Naive B cell (primary cell): ENCODE measurements at regions not wholly inside any gene's neighbourhood (a gene's known extent, or its start where the extent isn't known, plus 50 kb on each side); places are given as distances from the start of the nearest gene placed in this dataset.
"Not testable (repeated sequence)": the region's sequence is repeated elsewhere in the genome, so short reads cannot be mapped to it uniquely, and the experiment has no call there.

Experiments
- ATAC-seq, 2 donors: fragments of 150-1000 bp; cut with Tn5 transposase; 2 replicates each; pipeline ENCODE4 v1.10.0; 2021; ENCODE audit warnings: low read depth in 2 of 2, mild to moderate bottlenecking in 2 of 2, moderate library complexity in 2 of 2
- DNase-seq: peaks from one replicate; pipeline ENCODE4 v3.0.0; 2022
- H3K27ac Mint-ChIP-seq, 6 donors: one replicate each; pipeline ENCODE4 v1.8.0; 2020 to 2022; ENCODE audit warnings: mild to moderate bottlenecking in 6 of 6, mixed read lengths in 6 of 6, moderate library complexity in 5 of 6, inconsistent platforms in 2 of 6
- H3K27me3 Mint-ChIP-seq, 3 donors: one replicate each; pipeline ENCODE4 v1.8.0; 2021 to 2022; ENCODE audit warnings: mixed read lengths in 3 of 3, mild to moderate bottlenecking in 1 of 3
- H3K36me3 Mint-ChIP-seq, 2 donors: one replicate each; pipeline ENCODE4 v1.8.0; 2020 to 2022; ENCODE audit warnings: mixed read lengths in 2 of 2, inconsistent platforms in 1 of 2, mild to moderate bottlenecking in 1 of 2
- H3K4me1 Mint-ChIP-seq, 3 donors: one replicate each; pipeline ENCODE4 v1.8.0; 2020 to 2022; ENCODE audit warnings: mixed read lengths in 3 of 3, inconsistent platforms in 1 of 3, mild to moderate bottlenecking in 1 of 3, moderate library complexity in 1 of 3
- H3K4me3 Mint-ChIP-seq, 8 donors: one replicate each; pipeline ENCODE4 v1.8.0; 2020 to 2022; ENCODE audit warnings: mild to moderate bottlenecking in 8 of 8, mixed read lengths in 8 of 8, moderate library complexity in 8 of 8, inconsistent platforms in 2 of 8
- H3K9me3 Mint-ChIP-seq, 7 donors: one replicate each; pipeline ENCODE4 v1.8.0; 2020 to 2022; ENCODE audit warnings: mixed read lengths in 7 of 7, mild to moderate bottlenecking in 5 of 7, inconsistent platforms in 2 of 7, moderate library complexity in 1 of 7

- Mint-ChIP-seq H3K9me3 (peaks cover 0 to 9% (median 4%) of the 10 kb centered on the region in 7 donors), H3K27ac (no peak overlapping the region)
Observed at GRCh38 chr2:185466915-185467314, 271.7 kb upstream of the FSIP2 start.

GRCh38 chr2:185471441-185471840 lies 267.2 kb upstream of the FSIP2 start:
- H3K36me3 Mint-ChIP-seq, result no peaks in the 10 kb centered on the region
- ATAC-seq, result no peak
- peaks cover 0 to 5% (median 0%) of the 10 kb centered on the region in 7 donors for H3K9me3 Mint-ChIP-seq
- no peak overlapping the region for H3K4me3 Mint-ChIP-seq
- H3K27ac Mint-ChIP-seq, result no peak overlapping the region
- DNase-seq, result no peak
- no peaks in the 10 kb centered on the region for H3K27me3 Mint-ChIP-seq
- no peaks in the 10 kb centered on the region for H3K4me1 Mint-ChIP-seq

More at GRCh38 chr2:185466915-185467314, 271.7 kb upstream of the FSIP2 start:
- H3K36me3 Mint-ChIP-seq, result no peaks in the 10 kb centered on the region
- DNase-seq (no peak), ATAC-seq (no peak)
- no peaks in the 10 kb centered on the region for H3K4me1 Mint-ChIP-seq
- H3K4me3 Mint-ChIP-seq, result no peak overlapping the region
- no peaks in the 10 kb centered on the region for H3K27me3 Mint-ChIP-seq

- no peak overlapping the region for H3K4me3 Mint-ChIP-seq
- DNase-seq, result no peak
- ATAC-seq, result no peak
- H3K36me3 Mint-ChIP-seq, result no peaks in the 10 kb centered on the region
- H3K27ac Mint-ChIP-seq, result no peak overlapping the region
- H3K9me3 Mint-ChIP-seq, result peaks cover 0 to 2% (median 1%) of the 10 kb centered on the region in 7 donors
- H3K27me3 Mint-ChIP-seq, result no peaks in the 10 kb centered on the region
- no peaks in the 10 kb centered on the region for H3K4me1 Mint-ChIP-seq
Observed at GRCh38 chr2:185472574-185472973, 266.0 kb upstream of the FSIP2 start.

- H3K27me3 Mint-ChIP-seq, result no peaks in the 10 kb centered on the region
- no peaks in the 10 kb centered on the region for H3K36me3 Mint-ChIP-seq
- H3K4me3 Mint-ChIP-seq, result no peak overlapping the region
- peaks cover 0 to 2% (median 0%) of the 10 kb centered on the region in 7 donors for H3K9me3 Mint-ChIP-seq
- ATAC-seq (no peak), DNase-seq (no peak)
- H3K4me1 Mint-ChIP-seq, result no peaks in the 10 kb centered on the region
- H3K27ac Mint-ChIP-seq, result no peak overlapping the region
Observed at GRCh38 chr2:185473838-185474237, 264.8 kb upstream of the FSIP2 start.

GRCh38 chr2:185475914-185476313 lies 262.7 kb upstream of the FSIP2 start:
- DNase-seq (no peak), ATAC-seq (no peak)
- no peaks in the 10 kb centered on the region for H3K27me3 Mint-ChIP-seq
- no peaks in the 10 kb centered on the region for H3K36me3 Mint-ChIP-seq
- no peak overlapping the region for H3K4me3 Mint-ChIP-seq
- no peak overlapping the region for H3K27ac Mint-ChIP-seq
- no peaks in the 10 kb centered on the region for H3K4me1 Mint-ChIP-seq
- peaks cover 0 to 4% (median 2%) of the 10 kb centered on the region in 7 donors for H3K9me3 Mint-ChIP-seq

GRCh38 chr2:185477452-185477851 lies 261.2 kb upstream of the FSIP2 start:
- Mint-ChIP-seq H3K9me3 (peaks cover 0 to 4% (median 1%) of the 10 kb centered on the region in 7 donors), H3K27ac (no peak overlapping the region), H3K4me3 (no peak overlapping the region), H3K4me1 (no peaks in the 10 kb centered on the region), H3K27me3 (no peaks in the 10 kb centered on the region), H3K36me3 (no peaks in the 10 kb centered on the region)
- no peak for DNase-seq
- no peak for ATAC-seq

- H3K36me3 Mint-ChIP-seq, result no peaks in the 10 kb centered on the region
- peaks cover 0 to 9% (median 4%) of the 10 kb centered on the region in 7 donors for H3K9me3 Mint-ChIP-seq
- DNase-seq (no peak), ATAC-seq (no peak)
- no peak overlapping the region for H3K4me3 Mint-ChIP-seq
- H3K27me3 Mint-ChIP-seq, result no peaks in the 10 kb centered on the region
- H3K4me1 Mint-ChIP-seq, result no peaks in the 10 kb centered on the region
- H3K27ac Mint-ChIP-seq, result no peak overlapping the region
Observed at GRCh38 chr2:185484602-185485001, 254.0 kb upstream of the FSIP2 start.

GRCh38 chr2:185502351-185502750 lies 236.3 kb upstream of the FSIP2 start:
- no peak overlapping the region for H3K27ac Mint-ChIP-seq

GRCh38 chr2:185507719-185508118 lies 230.9 kb upstream of the FSIP2 start:
- no peak overlapping the region for H3K4me3 Mint-ChIP-seq
- DNase-seq (no peak), ATAC-seq (no peak)
- no peaks in the 10 kb centered on the region for H3K27me3 Mint-ChIP-seq
- H3K4me1 Mint-ChIP-seq, result no peaks in the 10 kb centered on the region
- peaks cover 4 to 73% (median 30%) of the 10 kb centered on the region in 7 donors for H3K9me3 Mint-ChIP-seq
- H3K36me3 Mint-ChIP-seq, result peaks cover 0 to 7% of the 10 kb centered on the region in 2 donors
- H3K27ac Mint-ChIP-seq, result no peak overlapping the region

More at GRCh38 chr2:185502351-185502750, 236.3 kb upstream of the FSIP2 start:
- no peak for DNase-seq
- Mint-ChIP-seq H3K9me3 (peaks cover 4 to 44% (median 13%) of the 10 kb centered on the region in 7 donors), H3K4me1 (no peaks in the 10 kb centered on the region), H3K27me3 (no peaks in the 10 kb centered on the region), H3K4me3 (no peak overlapping the region), H3K36me3 (no peaks in the 10 kb centered on the region)
- ATAC-seq, result no peak

- H3K36me3 Mint-ChIP-seq, result peaks cover 0 to 7% of the 10 kb centered on the region in 2 donors
Observed at GRCh38 chr2:185510060-185510459, 228.5 kb upstream of the FSIP2 start.

GRCh38 chr2:185511925-185512324 lies 226.7 kb upstream of the FSIP2 start:
- no peak overlapping the region for H3K4me3 Mint-ChIP-seq
- H3K9me3 Mint-ChIP-seq, result peaks cover 9 to 47% (median 22%) of the 10 kb centered on the region in 7 donors
- H3K4me1 Mint-ChIP-seq, result no peaks in the 10 kb centered on the region
- ATAC-seq (no peak), DNase-seq (no peak)
- H3K27me3 Mint-ChIP-seq, result no peaks in the 10 kb centered on the region
- H3K27ac Mint-ChIP-seq, result no peak overlapping the region
- H3K36me3 Mint-ChIP-seq, result peaks cover 0 to 7% of the 10 kb centered on the region in 2 donors

More at GRCh38 chr2:185510060-185510459, 228.5 kb upstream of the FSIP2 start:
- Mint-ChIP-seq H3K4me3 (no peak overlapping the region), H3K27me3 (no peaks in the 10 kb centered on the region), H3K27ac (no peak overlapping the region), H3K4me1 (no peaks in the 10 kb centered on the region), H3K9me3 (peaks cover 9 to 61% (median 26%) of the 10 kb centered on the region in 7 donors)
- ATAC-seq (no peak), DNase-seq (no peak)

GRCh38 chr2:185522472-185522871 lies 216.1 kb upstream of the FSIP2 start:
- H3K36me3 Mint-ChIP-seq, result no peaks in the 10 kb centered on the region

GRCh38 chr2:185524242-185524641 lies 214.4 kb upstream of the FSIP2 start:
- H3K36me3 Mint-ChIP-seq, H3K27ac Mint-ChIP-seq, H3K27me3 Mint-ChIP-seq, DNase-seq, H3K4me1 Mint-ChIP-seq, ATAC-seq, H3K4me3 Mint-ChIP-seq: not testable (repeated sequence)
- H3K9me3 Mint-ChIP-seq, result peaks cover 0 to 13% (median 5%) of the 10 kb centered on the region in 7 donors

More at GRCh38 chr2:185522472-185522871, 216.1 kb upstream of the FSIP2 start:
- H3K4me1 Mint-ChIP-seq, result no peaks in the 10 kb centered on the region
- no peaks in the 10 kb centered on the region for H3K27me3 Mint-ChIP-seq
- DNase-seq, result no peak
- no peak overlapping the region for H3K4me3 Mint-ChIP-seq
- H3K9me3 Mint-ChIP-seq, result peaks cover 0 to 13% (median 8%) of the 10 kb centered on the region in 7 donors
- ATAC-seq, result no peak
- H3K27ac Mint-ChIP-seq, result no peak overlapping the region

GRCh38 chr2:185526161-185526560 lies 212.4 kb upstream of the FSIP2 start:
- Mint-ChIP-seq H3K36me3 (no peaks in the 10 kb centered on the region), H3K4me1 (no peaks in the 10 kb centered on the region), H3K4me3 (no peak overlapping the region), H3K27ac (no peak overlapping the region), H3K27me3 (no peaks in the 10 kb centered on the region), H3K9me3 (peaks cover 3 to 13% (median 5%) of the 10 kb centered on the region in 7 donors)
- no peak for ATAC-seq
- DNase-seq, result no peak

GRCh38 chr2:185531721-185532120 lies 206.9 kb upstream of the FSIP2 start:
- ATAC-seq, result no peak
- Mint-ChIP-seq H3K27me3 (no peaks in the 10 kb centered on the region), H3K27ac (no peak overlapping the region), H3K4me1 (no peaks in the 10 kb centered on the region), H3K9me3 (peaks cover 0 to 6% (median 3%) of the 10 kb centered on the region in 7 donors), H3K36me3 (no peaks in the 10 kb centered on the region), H3K4me3 (no peak overlapping the region)
- DNase-seq, result no peak
